ENCODE measurements at regions not wholly inside any gene's neighbourhood (a gene's known extent, or its start where the extent isn't known, plus 50 kb on each side); places are given as distances from the start of the nearest gene placed in this dataset.

DNA sequence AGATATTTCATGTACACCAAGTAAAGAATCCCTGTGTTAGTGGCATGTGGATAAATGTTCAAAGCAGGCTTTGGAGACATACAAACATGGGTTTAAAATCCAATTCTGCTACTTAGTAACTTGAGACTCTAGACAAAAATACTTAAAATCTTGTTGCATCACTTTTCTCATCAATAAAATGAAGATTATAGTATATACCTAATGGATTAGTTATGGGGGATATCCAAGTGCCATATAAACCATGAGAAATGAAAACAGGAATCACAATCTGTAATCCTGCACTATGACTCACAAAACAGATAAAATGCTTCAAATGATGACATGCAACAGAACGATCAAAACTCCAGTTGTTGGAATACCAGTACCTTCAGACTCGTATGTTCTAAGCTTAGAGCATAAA lies 496.0 kb upstream of the RGMA start (continued):
- no peak for TF ChIP-seq CTBP2 (IDR thresholded peaks at IDR 0.05; ENCODE audit: borderline replicate concordance, insufficient read depth, insufficient read length, low read length)
- no peak for TF ChIP-seq SUZ12 (IDR thresholded peaks at IDR 0.05; ENCODE audit: low read length)
- TF ChIP-seq TBP (IDR thresholded peaks at IDR 0.05; ENCODE audit: low read depth, low read length) = no peak
- TF ChIP-seq SIX5 (IDR thresholded peaks at IDR 0.05; ENCODE audit: low read depth, low read length) = no peak
- TF ChIP-seq RXRA (IDR thresholded peaks at IDR 0.05; ENCODE audit: insufficient read depth, low read depth, low read length) = no peak
- no peak for TF ChIP-seq POU5F1 (IDR thresholded peaks at IDR 0.05; ENCODE audit: low read depth, low read length)
- no peak for TF ChIP-seq BCL11A (IDR thresholded peaks at IDR 0.05; ENCODE audit: low read depth in 2 of 2, low read length in 2 of 2)
- TF ChIP-seq GTF2F1 (IDR thresholded peaks at IDR 0.05; ENCODE audit: borderline replicate concordance, low read depth, low read length) = no peak
- TF ChIP-seq TAF7 (optimal IDR thresholded peaks at IDR 0.05; ENCODE audit: borderline replicate concordance, low read depth, low read length) = no peak
- TF ChIP-seq CHD1 (IDR thresholded peaks at IDR 0.05; ENCODE audit: low read depth, low read length) = no peak
- TF ChIP-seq, protein P1, sequence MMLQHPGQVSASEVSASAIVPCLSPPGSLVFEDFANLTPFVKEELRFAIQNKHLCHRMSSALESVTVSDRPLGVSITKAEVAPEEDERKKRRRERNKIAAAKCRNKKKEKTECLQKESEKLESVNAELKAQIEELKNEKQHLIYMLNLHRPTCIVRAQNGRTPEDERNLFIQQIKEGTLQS (IDR thresholded peaks at IDR 0.05; ENCODE audit: insufficient read depth, low read depth, low read length) = no peak
- no peak for TF ChIP-seq MAX (IDR thresholded peaks at IDR 0.05)
- no peak for TF ChIP-seq RFX5 (IDR thresholded peaks at IDR 0.05; ENCODE audit: borderline replicate concordance, low read depth, low read length)

All from H1 (cell line).